HG03571 (cell line): ENCODE measurements at regions not wholly inside any gene's neighbourhood (a gene's known extent, or its start where the extent isn't known, plus 50 kb on each side); places are given as distances from the start of the nearest gene placed in this dataset.
"Not testable (repeated sequence)": the region's sequence is repeated elsewhere in the genome, so short reads cannot be mapped to it uniquely, and the experiment has no call there.

Experiments
- ATAC-seq: cut with Tn5 transposase; IDR thresholded peaks from one replicate; pipeline ENCODE4 v1.9.1; 2021; ENCODE audit not compliant: unreplicated experiment

DNA sequence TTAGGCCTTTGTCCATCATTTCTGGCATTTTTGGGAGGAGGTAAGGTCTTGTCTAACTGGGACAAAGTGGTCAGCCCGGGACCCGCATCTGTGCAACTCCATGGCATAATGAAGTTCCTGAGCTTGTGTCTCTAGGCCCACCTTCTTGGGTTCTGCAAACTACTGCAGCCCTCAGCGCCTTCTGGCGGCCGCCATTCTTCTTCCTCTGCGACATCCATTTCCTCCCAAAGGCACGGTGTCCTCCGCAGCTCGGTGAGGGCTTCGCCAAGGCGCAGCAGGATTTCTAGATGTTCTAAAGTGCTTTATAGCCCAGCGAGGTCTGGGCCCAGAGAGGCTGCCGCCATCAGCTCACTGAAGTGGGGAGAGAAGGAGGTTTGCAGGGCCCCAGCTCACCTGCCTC lies 134.4 kb upstream of the OR4E1 start:
- no peak for ATAC-seq

- ATAC-seq: no peak
Measured at GRCh38 chr14:21804981-21805380, 131.4 kb upstream of the OR4E1 start.

- ATAC-seq: no peak
Measured at GRCh38 chr14:21802441-21802840, 128.8 kb upstream of the OR4E1 start.

- ATAC-seq: no peak
Measured at GRCh38 chr14:21796916-21797315, 123.3 kb upstream of the OR4E1 start.

DNA sequence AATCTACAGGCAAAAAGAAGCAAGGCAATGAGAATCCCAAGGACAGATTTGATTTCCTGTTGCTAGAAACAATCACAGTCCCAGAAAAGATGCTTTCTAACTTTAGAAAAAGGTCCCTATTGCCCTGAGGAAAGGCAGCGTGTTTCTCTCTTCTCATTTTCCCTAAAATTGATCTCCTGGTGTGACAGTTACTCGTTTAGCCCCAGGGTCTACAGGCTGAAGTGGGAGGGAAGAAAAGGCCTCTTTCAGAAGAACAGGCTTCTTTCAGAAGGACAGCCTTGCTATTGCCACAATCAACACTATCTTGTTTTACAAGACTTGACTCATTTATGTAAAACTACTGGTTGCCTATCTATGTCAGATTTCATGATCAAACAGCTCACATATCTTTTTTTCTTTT lies 121.8 kb upstream of the OR4E1 start:
- no peak for ATAC-seq

DNA sequence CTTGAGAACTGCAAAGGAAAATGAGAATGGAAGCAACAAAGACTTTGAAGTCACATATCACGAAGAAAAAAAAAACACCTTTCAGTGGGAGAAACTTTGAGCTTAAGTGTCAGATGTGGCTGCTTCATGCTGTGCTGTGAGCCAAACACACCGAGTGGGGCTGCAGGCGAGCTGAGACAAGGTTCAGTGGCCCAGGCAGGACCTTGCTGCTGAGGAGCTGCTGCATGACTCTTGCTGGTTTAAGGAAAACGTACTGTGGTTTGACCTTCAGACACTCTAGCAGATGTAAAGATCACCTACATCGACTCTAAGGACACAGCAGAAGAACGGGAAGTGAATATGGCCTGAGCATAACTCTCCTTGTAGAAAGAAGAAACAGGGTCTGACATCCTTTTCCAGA lies 118.1 kb upstream of the OR4E1 start:
- no peak for ATAC-seq

- ATAC-seq: not testable (repeated sequence)
Measured at GRCh38 chr14:21788687-21789086, 115.1 kb upstream of the OR4E1 start.

GRCh38 chr14:21787242-21787641 lies 113.6 kb upstream of the OR4E1 start:
- ATAC-seq: not testable (repeated sequence)

DNA sequence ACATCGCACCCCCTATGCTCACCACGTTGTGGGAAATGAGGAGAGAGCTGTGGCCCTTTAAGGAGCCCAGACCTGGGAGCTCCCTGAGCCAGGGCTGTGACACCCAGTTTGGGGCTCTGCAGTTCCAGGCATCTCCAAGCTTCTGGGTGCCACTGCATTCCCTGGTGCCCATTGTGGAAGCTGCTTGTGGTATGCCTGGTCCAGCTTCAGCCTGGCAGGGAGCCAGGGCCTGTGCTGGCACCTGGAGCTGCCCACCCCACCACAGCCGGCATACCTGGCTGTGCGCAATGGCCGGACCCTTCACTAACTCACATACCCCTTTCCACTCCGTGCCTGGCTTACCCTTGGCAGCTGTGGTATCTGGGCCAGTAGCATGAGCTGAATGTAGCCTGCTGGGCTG lies 107.9 kb upstream of the OR4E1 start:
- no peak for ATAC-seq

GRCh38 chr14:21780429-21781084 lies 106.9 kb upstream of the OR4E1 start:
- ATAC-seq: no peak

GRCh38 chr14:21771671-21772070 lies 98.1 kb upstream of the OR4E1 start:
- ATAC-seq: no peak

GRCh38 chr14:21768875-21769257 lies 95.2 kb upstream of the OR4E1 start:
- no peak for ATAC-seq

DNA sequence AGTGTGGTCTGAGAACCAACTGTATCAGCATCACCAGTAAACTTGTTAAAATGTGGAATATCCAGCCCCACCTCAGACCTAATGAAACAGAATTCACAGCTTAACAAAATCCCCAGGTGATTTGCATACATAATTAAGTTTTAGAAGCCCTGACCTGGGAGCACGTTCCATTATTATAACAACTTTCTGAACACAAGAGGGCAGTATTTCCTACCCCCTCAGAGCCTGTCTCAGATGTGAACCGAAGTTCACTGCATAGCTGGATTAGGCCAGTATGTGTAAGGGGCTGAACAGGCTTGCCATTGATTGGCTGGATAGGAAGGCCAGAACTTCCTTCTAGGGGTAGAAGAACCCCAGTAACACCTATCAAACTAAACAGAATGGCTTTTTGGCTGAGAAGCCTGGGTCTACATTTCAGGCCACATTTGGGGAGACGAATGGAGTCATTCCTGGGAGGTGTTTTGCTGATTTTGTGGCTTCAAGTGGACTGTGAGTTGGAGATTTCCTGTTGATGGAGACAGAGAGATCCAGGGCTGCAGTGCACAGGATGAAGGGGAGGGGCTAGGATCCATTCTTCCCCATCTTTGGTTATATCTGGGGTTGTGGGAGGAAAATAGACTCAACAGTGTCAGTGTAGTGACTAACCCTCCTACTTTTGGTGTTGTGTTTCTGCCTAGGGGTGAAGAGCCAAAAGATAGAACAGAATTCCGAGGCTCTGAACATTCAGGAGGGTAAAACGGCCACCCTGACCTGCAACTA lies 94.7 kb upstream of the OR4E1 start:
- no peak for ATAC-seq

GRCh38 chr14:21760360-21760759 lies 86.7 kb upstream of the OR4E1 start:
- ATAC-seq: not testable (repeated sequence)

- no peak for ATAC-seq
Measured at GRCh38 chr14:21749306-21749868, 75.8 kb upstream of the OR4E1 start.

GRCh38 chr14:21748869-21749303 lies 75.3 kb upstream of the OR4E1 start:
- ATAC-seq: no peak

DNA sequence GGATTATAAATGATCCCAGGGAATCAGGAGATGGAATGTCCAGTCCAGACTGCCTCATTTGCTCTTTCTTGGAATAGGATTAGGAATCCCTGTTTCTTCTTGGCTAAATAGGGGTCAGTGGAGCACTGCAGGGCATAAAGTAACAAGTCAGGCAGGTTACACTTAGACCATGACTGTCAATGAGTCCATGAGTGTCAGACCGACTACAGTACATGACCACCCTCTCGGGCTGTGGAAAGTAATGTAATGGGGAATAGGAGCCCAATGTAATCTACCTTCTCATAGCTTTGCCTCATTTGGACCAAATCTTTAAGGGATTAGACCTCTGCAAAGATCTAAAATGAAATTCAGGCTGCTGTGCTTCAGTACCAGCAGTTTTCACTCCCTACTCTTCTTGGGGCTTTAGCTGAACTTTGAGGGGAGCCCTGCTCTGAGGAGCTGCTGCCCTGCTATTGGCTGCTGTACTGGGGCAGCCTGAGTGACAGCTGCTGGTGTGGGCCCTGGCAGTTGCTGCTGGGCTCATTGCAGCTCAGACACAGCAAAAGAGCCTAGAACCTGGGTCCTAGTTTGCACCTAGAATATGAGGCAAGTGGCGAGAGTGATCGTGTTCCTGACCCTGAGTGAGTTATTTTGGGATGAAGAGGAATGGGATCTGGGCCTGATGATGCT lies 62.2 kb upstream of the OR4E1 start:
- ATAC-seq: no peak

GRCh38 chr14:21735200-21735599 lies 61.6 kb upstream of the OR4E1 start:
- no peak for ATAC-seq

- no peak for ATAC-seq
Measured at GRCh38 chr14:21734457-21735074, 60.9 kb upstream of the OR4E1 start.

- no peak for ATAC-seq
Measured at GRCh38 chr14:21729703-21730233, 56.1 kb upstream of the OR4E1 start.

DNA sequence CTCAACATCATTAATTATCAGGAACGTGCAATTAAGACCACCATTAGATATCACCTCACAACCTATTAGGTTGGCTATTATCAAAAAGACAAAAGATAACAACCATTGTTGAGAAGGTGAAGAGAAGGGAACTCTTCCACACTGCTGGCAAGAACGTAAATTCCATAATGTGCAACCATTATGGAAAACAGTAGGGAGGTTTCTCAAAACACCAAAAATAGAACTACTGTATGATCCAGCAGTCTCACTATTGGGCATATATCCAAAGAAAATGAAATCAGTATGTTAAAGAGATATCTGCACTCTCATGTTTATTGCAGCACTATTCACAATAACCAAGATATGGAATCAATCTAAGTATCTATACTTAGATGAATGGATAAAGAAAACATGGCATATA lies 51.6 kb upstream of the OR4E1 start:
- ATAC-seq: no peak
